HepG2 (cell line): ENCODE measurements at regions not wholly inside any gene's neighbourhood (a gene's known extent, or its start where the extent isn't known, plus 50 kb on each side); places are given as distances from the start of the nearest gene placed in this dataset.

Source experiments
- ATAC-seq: fragments of 200-7000 bp; cut with Tn5 transposase; 3 replicates; pipeline ENCODE4 v1.9.1; 2020; ENCODE audit warnings: mild to moderate bottlenecking, moderate library complexity
- BruUV-seq: library from RNA; stranded (reverse); fragments of 400-500 nt; replicated peaks from 2 replicates; lab custom pipeline; 2021; lab: Mats Ljungman, UMichigan
- CTCF ChIA-PET: fragments of 300-600 bp; formaldehyde crosslinking; extraction: SDS; loops from one replicate; lab custom pipeline; 2021; ENCODE audit warnings: low total read pairs, inconsistent platforms, low intra/inter-chr PET ratio; lab: Yijun Ruan, JAX
- POLR2A ChIA-PET: fragments of 350-600 bp; sonication (Branson Sonifier 250); formaldehyde crosslinking; loops from one replicate; lab custom pipeline; 2020; ENCODE audit warnings: antibody characterized with exemption, inconsistent platforms; lab: Yijun Ruan, JAX
- DNase-seq: peaks from one replicate; pipeline ENCODE4 v3.0.0-alpha.2; 2015; ENCODE audit warnings: low spot score
- FAIRE-seq: peaks from 3 replicates; lab custom pipeline; 2011; peaks lifted over from hg19 to GRCh38; lab: Jason Lieb, UNC
- H2AFZ ChIP-seq: one replicate; pipeline ENCODE4 v1.6.1; 2011; ENCODE audit warnings: low read length, inconsistent platforms
- H3K27ac ChIP-seq: fragments of 300-600 bp; 3 replicates; pipeline ENCODE4 v1.8.0; 2011; ENCODE audit warnings: mixed run types, mild to moderate bottlenecking, mixed read lengths, low read length, inconsistent platforms; ENCODE audit not compliant: insufficient read depth; ENCODE audit errors: extremely low read length
- H3K27me3 ChIP-seq, 2 experiments: fragments of 200-600 bp in 1 of 2; 2 replicates in 1 of 2; 3 replicates in 1 of 2; pipeline versions ENCODE4 v1.6.0 to v1.8.0; 2011; ENCODE audit warnings: low read length in 2 of 2, mild to moderate bottlenecking in 2 of 2, moderate library complexity in 2 of 2, inconsistent platforms in 1 of 2; ENCODE audit not compliant: insufficient read depth in 2 of 2, control insufficient read depth in 1 of 2
- H3K36me3 ChIP-seq, 2 experiments: fragments of 200-600 bp in 1 of 2; replicated peaks in 1 of 2; 2 replicates in 1 of 2; 3 replicates in 1 of 2; pipeline versions ENCODE4 v1.5.1 to v1.8.0; 2011; ENCODE audit warnings: low read length in 2 of 2, inconsistent platforms in 1 of 2; ENCODE audit not compliant: insufficient read depth in 2 of 2, control insufficient read depth in 1 of 2
- H3K4me1 ChIP-seq: 2 replicates; pipeline ENCODE4 v1.5.1; 2012; ENCODE audit warnings: low read length, inconsistent platforms; ENCODE audit not compliant: insufficient read depth
- H3K4me2 ChIP-seq: 2 replicates; pipeline ENCODE4 v1.6.0; 2011; ENCODE audit warnings: low read depth, low read length, inconsistent platforms
- H3K4me3 ChIP-seq, 3 experiments: fragments of 200-600 bp in 1 of 3; sonication (generic), shearing (Covaris generic) in 1 of 3; replicated peaks in 1 of 3; 2 replicates each; pipeline ENCODE4 v1.5.1; 2011 to 2016; ENCODE audit warnings: low read length in 3 of 3, inconsistent platforms in 2 of 3, low read depth in 2 of 3, mild to moderate bottlenecking in 2 of 3, control low read depth in 1 of 3, mixed read lengths in 1 of 3; ENCODE audit not compliant: insufficient read depth in 1 of 3
- H3K79me2 ChIP-seq: one replicate; pipeline ENCODE4 v1.6.1; 2011; ENCODE audit warnings: low read length, inconsistent platforms; ENCODE audit not compliant: insufficient read depth
- H3K9ac ChIP-seq: 2 replicates; pipeline ENCODE4 v1.6.0; 2011; ENCODE audit warnings: mild to moderate bottlenecking, low read depth, low read length, inconsistent platforms; ENCODE audit not compliant: insufficient read depth
- H3K9me3 ChIP-seq: 2 replicates; pipeline ENCODE4 v1.5.1; 2012; ENCODE audit warnings: mild to moderate bottlenecking, low read length
- H4K20me1 ChIP-seq: 2 replicates; pipeline ENCODE4 v1.6.0; 2011; ENCODE audit warnings: inconsistent platforms, mild to moderate bottlenecking, low read length, moderate library complexity; ENCODE audit not compliant: insufficient read depth
- IKZF1 ChIP-seq: fragments of 450-650 bp; IDR thresholded peaks from 2 replicates; pipeline ENCODE4 v1.7.1; 2016
- MED1 ChIP-seq: sonication (generic); formaldehyde crosslinking; IDR thresholded peaks from 2 replicates; pipeline ENCODE4 v1.4.0; 2020; ENCODE audit warnings: missing genetic modification reagents
- PREB ChIP-seq: sonication (generic); formaldehyde crosslinking; IDR thresholded peaks from 2 replicates; pipeline ENCODE4 v1.4.0; 2020; ENCODE audit warnings: missing genetic modification reagents
- TBX2 ChIP-seq: sonication (generic); formaldehyde crosslinking; IDR thresholded peaks from 2 replicates; pipeline ENCODE4 v1.5.0; 2020; ENCODE audit warnings: missing genetic modification reagents, mild to moderate bottlenecking, borderline replicate concordance
- ZBTB14 ChIP-seq: sonication (generic); formaldehyde crosslinking; IDR thresholded peaks from 2 replicates; pipeline ENCODE4 v1.4.0; 2020; ENCODE audit warnings: missing genetic modification reagents
- ZIK1 ChIP-seq: sonication (generic); formaldehyde crosslinking; IDR thresholded peaks from 2 replicates; pipeline ENCODE4 v1.5.0; 2020; ENCODE audit warnings: mild to moderate bottlenecking, low read depth, missing genetic modification reagents, borderline replicate concordance
- ZNF333 ChIP-seq: sonication (generic); formaldehyde crosslinking; IDR thresholded peaks from 2 replicates; pipeline ENCODE4 v1.4.0; 2020; ENCODE audit warnings: mild to moderate bottlenecking, missing genetic modification reagents, borderline replicate concordance
- ZNF503 ChIP-seq: sonication (generic); formaldehyde crosslinking; IDR thresholded peaks from 2 replicates; pipeline ENCODE4 v1.4.0; 2020; ENCODE audit warnings: missing genetic modification reagents
- ZNF800 ChIP-seq: sonication (generic); formaldehyde crosslinking; IDR thresholded peaks from 2 replicates; pipeline ENCODE4 v1.4.0; 2020; ENCODE audit warnings: missing genetic modification reagents
- WGBS: methylation state at CpG from one replicate; pipeline ENCODE4 v1.1.6; 2017; ENCODE audit warnings: low lambda C conversion rate; 5-methylcytosine and 5-hydroxymethylcytosine counted together
- in situ Hi-C: cut with HindIII; loops from 2 replicates; pipeline ENCODE4 v1.10.0; 2017; ENCODE audit warnings: low pct_unique_long_range_greater_than_20kb; ENCODE audit not compliant: extremely low pct_ligation_motif_present
- intact Hi-C: fragments of 100-400 bp; cut with micrococcal nuclease; formaldehyde crosslinking; loops from one replicate; pipeline ENCODE4 v1.10.0; 2022; ENCODE audit not compliant: unreplicated experiment

GRCh38 chr3:66638717-66639116 lies 137.9 kb upstream of the LRIG1 start:
- Histone ChIP-seq H2AFZ (no peak overlapping the region), H3K4me3 (no peak overlapping the region), H3K79me2 (no peaks in the 10 kb centered on the region), H3K27me3 (peaks cover 0 to 4% of the 10 kb centered on the region in 2 experiments; a peak in 1 of 5 replicates), H3K27ac (no peak overlapping the region), H3K36me3 (no peaks in the 10 kb centered on the region), H3K9me3 (no peaks in the 10 kb centered on the region), H3K4me1 (peaks cover 9% of the 10 kb centered on the region; the same call in 1 of the 2 replicates), H3K4me2 (no peak overlapping the region), H3K9ac (no peak overlapping the region), H4K20me1 (no peaks in the 10 kb centered on the region)
- FAIRE-seq (no peak), DNase-seq (no peak), ATAC-seq (no peak)
- in situ Hi-C loops (no loop called here), intact Hi-C loops (no loop called here)
- TF ChIP-seq ZNF503 (no peak), PREB (CRISPR knock-in tag) (no peak), ZNF800 (CRISPR knock-in tag) (no peak), MED1 (no peak), TBX2 (CRISPR knock-in tag) (no peak), ZBTB14 (no peak), ZNF333 (CRISPR knock-in tag) (no peak), ZIK1 (no peak), IKZF1 (no peak)
- POLR2A ChIA-PET, result no interaction called here
- CTCF ChIA-PET, result no interaction called here
- no TSS peak for BruUV-seq
- WGBS, result 45% methylated on average over 6 of the region's 6 CpGs
